ENCODE measurements at regions not wholly inside any gene's neighbourhood (a gene's known extent, or its start where the extent isn't known, plus 50 kb on each side); places are given as distances from the start of the nearest gene placed in this dataset.

DNA sequence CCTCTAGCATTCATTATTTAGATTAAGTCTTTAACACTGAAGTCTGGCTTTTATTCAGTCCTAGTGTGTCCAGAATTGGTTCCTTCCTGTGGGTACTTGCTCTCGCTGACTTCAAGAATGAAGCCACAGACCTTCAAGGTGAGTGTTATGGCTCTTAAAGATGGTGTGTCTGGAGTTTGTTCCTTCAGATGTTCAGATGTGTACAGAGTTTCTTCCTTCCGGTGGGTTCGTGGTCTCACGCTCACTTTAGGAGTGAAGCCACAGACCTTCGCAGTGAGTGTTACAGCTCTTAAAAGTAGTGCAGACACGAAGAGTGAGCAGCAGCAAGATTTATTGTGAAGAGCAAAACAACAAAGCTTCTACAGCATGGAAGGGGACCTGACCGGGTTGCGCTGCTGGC is 860.6 kb downstream of the STIM2 start:
- no peak for TF ChIP-seq EZH2 (IDR thresholded peaks at IDR 0.05; ENCODE audit: insufficient read depth, poor library complexity, severe bottlenecking)
- TF ChIP-seq EZH2phosphoT487 (IDR thresholded peaks at IDR 0.05; ENCODE audit: insufficient read depth, low read depth), result no peak
